HG02642 (cell line): ENCODE measurements at regions not wholly inside any gene's neighbourhood (a gene's known extent, or its start where the extent isn't known, plus 50 kb on each side); places are given as distances from the start of the nearest gene placed in this dataset.

ENCODE experiments used
- ATAC-seq: cut with Tn5 transposase; IDR thresholded peaks from one replicate; pipeline ENCODE4 v1.9.1; 2021; ENCODE audit warnings: mild to moderate bottlenecking; ENCODE audit not compliant: unreplicated experiment, poor library complexity

DNA sequence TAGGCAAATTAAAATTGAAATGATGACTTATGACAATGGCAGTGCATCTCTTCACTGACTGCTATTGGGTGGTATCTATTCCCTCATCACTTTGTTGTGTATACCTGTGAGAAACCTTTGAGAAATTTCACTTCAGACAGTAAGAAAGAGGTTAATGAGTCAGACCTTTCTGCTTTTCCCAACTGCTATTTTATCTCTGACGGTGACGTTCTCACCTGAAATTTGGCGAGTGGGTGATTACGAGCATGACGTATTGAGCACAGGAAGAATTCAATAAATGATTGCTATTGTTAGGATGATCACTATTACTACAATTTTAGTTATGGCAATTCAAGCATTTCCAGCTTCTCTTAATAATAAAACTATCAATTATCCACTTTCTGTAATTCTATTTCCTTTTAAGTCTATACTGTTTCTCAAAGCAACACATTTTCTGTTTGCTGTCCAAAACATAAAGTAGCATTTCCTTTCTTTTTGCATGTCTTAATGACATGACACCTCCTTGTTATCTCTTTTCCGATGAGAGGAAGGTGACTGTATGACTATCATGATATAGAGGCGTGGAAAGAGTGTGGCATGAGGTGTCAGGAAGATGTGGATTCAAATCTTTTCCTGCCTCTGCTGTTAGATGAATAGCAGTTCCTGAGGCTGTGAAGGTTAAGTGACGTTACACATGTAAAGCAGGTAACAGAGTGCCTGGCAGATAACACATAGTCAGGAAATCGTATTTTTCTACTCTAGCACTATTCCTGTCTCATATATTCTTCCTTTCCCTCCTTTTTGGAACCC is 504.9 kb upstream of the SEMA6D start:
- ATAC-seq: no peak

DNA sequence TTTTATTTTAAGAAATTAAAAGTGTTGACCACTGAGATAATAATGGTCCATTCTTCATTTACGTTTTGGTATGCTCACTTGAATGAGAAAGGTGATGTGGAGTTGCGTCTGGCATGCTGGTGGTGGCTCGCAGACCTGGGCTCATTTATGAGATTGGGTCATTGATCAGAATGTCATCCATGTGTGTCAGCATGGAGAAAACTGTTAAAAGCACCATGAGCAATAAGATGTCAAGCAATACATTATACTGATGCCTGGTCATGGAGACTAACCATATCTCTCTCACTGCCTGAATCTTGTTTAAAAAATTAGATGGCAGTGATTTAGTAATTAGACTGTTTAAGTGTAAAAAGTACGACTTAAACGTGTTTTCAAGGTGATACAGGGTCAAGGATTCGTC is 503.4 kb upstream of the SEMA6D start:
- ATAC-seq: no peak

DNA sequence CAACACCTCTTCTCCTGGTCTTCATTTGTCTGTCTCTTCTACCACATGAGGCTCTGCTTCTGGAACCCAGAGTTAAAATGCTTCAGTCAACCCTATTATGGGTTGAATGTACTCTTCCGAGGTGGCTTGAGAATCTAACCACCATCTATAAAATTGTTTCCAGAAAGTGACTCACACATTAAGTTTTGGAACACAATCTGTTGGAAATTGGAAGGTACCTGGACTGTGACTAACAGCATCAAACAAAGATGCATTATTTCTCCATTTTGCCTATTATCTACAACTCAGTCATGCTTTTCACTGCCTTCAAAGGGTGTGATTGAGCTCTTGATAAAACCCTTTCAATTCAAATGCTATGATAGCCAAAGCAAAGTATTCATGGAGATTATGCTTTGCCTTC is 499.0 kb upstream of the SEMA6D start:
- no peak for ATAC-seq

DNA sequence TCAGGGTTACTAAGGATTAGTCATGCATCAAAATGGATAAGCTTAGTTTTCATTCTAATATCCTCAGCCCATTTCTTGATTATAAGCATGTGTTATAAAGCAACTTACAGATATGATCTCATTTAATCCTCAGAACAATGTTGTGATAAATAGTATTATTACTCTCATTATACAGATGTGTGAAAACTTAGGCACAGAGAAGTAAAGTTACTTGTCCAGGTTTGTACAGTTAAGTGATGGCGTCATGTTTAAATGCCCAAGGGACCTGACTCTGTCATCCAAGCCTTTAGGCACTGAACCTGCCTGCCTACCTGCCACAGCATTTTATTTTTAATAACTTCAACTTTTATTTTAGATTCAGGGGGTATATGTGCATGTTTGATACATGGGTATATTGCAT is 472.9 kb upstream of the SEMA6D start:
- no peak for ATAC-seq

DNA sequence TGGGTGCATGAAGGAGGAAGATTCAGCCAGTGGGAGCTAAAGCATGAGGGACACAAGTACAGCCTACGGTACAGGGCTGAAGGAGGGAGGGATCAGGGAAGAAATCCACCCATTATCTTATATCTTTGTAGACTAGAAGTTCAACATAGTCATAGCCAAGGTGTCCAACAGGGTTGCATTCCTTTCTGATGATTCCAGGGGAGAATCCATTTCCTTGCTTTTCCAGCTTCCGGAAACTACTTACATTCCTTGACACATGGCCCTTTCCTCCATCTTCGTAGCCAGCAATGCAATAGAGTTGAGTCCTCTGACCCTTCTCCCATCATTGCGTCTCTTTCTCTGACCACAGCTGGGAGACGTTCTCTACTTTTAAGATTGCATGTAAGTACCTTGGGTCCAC is 471.0 kb upstream of the SEMA6D start:
- ATAC-seq: no peak

DNA sequence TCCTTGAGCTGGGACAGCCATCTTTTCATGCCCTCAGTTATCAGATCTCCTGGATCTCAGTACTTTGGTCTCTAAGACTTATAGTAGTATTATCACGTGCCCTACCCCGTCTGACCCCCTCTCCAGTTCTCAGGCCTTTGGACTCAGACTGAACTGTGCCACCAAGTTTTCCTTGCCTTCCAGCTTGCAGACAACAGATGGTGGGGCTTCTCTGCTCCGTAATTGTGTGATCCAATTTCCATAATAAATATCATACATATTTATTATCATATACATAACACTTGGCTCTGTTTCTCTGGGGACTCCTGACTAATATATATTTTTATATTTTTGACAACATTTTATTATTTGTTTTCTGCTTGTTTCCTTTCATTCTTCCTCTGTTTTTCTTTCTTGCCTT is 458.8 kb upstream of the SEMA6D start:
- ATAC-seq: no peak

DNA sequence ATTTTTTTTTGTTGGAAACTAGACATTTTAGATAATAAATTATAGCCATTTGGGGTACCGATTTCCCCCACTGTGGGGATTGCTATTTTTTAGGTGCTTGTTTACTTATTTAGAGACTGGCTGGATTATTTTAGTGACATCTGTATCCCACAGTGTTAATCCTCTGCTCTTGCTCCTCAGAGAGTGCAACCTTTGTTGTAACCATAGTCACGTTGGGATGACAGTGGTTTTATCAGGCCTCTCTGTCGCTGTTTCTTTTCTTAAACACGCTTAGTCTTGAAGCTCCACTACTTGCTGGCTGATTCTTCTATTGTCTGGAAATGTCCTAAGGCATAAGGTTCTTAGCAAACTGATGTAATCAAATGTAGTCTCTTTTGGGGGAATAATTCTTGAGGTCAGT is 451.6 kb upstream of the SEMA6D start:
- ATAC-seq: no peak

DNA sequence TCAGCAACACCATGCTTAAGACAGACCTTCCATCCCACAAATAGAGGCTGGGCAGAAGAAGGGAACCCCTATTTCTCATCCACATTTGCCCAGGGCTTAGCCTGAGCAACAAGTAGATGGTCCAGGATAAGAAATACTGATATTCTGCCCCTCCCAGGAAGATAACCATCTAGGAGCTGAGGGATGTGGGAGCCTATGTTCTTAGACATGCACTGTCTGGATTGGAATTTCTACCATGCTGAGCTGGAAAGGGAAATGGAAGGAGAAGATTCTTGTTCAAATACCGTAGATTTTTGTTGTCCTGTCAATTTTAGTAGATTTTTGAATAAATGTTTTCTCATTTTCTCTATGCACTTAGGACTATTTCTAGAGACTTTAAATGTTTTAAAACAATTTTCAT is 450.7 kb upstream of the SEMA6D start:
- no peak for ATAC-seq

DNA sequence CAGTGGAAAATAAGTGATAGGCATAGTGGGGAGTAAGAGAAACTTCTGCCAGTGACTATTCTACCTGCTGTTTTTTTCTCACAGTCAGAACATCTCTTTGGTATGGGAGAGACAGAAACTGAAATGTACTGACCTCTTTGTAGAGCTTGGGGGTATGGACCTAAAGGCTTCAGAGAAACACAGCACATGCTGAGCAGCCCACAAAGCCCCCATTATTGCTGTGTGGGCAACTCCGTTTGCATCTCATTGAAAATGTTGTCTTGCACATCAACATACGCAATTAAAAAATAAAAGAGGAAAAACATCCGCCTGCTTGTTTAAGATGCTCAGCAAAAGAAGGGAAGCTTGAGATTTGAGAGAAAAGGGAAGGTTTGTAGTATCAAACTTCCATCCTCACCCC is 443.4 kb upstream of the SEMA6D start:
- no peak for ATAC-seq

DNA sequence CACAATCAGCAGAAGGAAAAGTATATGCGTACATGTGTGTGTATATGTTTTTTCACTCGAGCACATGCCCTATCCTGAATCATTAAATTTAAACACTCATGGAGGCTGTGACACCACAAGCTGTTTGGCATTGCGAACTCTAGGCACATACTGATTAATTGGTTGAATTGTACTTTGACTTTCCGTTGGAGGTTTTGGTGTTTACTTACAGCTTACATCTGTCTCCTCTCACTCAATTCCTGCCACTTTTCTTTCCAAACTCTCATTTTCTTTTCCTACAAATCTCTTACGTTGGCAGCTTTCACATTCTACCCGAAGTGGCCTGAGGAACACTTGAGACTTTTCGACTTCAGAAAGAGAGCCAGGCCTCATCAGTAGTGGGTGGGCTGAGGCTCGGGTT is 434.1 kb upstream of the SEMA6D start:
- ATAC-seq: no peak

DNA sequence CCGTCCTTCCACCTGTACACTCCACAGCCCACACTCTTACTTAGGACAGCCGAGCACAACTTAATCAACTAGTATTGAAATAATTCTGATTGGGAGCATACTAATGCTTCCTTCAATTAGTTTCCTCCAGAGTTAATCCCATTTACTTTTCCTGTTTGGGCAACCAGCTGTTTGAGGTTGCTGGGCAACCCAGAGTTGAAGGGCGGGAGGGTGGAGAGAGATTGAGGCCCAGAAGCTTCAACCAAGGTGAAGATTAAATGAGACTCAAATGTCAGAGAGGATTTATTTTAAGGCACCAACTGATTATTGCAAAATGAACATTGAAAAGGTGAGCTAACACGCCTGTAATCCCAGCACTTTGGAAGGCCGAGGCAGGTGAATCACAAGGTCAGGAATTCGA is 428.5 kb upstream of the SEMA6D start:
- no peak for ATAC-seq

DNA sequence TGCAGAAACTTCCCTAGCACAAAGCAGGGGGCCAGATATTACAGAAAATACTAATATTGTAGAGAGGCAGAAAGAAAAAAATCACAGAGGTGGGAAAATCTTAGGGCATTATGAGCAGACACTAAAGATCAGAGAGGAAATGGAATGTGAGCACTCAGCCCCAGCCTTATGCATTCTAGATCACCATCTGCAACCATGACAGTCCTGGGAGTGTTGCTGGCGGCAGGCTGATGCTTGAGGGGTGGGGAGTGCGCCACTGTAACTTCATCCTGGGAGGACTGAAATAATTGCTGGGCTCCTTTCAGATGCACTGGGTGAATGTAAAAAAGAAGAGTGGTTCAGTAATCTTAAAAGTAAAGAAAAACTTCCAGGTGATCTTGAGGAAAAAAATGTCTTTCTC is 427.6 kb upstream of the SEMA6D start:
- no peak for ATAC-seq

DNA sequence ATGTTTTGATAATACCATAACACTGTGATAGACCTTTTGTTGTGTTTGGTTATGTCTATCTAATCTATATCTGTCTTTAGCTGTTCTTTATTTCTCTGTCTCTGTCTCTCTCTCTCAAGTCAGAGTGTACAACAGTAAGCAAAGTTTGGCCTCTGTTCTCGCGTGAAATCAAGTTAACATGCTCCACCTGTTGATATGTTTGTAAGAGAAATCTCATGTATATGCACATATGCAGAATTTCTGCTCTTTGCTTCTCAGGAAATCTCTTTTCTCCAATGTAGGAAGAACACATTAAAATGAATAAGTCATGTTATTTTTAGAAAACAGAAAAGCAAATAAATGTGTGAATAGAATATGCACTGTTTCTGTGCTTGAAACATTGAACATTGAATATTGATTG is 425.5 kb upstream of the SEMA6D start:
- ATAC-seq: no peak

DNA sequence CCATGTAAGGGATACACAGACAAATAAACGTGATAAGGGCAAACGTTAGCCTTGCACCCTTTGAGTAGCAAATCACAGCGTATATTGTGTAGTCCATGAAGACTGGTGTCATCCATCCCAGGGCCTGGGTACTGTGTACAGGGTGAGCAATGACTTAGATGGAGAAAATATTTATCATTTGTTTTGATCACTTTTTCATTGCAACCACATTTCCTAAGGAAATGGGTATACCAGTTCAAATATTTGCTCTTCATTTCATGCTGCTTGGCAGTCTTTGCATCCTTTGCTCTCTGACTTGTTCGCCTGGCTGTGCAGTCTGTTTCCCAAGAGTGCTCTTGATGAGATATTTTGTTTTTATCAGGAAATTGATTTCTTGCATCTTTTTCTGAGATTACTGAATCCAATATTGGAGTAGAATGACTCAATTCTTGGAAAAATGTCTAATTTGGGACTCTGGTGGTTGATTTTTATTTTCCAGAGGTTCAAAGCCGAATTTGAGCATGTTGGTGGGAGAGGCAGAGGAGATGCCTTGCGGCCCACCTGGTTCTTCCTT is 424.6 kb upstream of the SEMA6D start:
- no peak for ATAC-seq

DNA sequence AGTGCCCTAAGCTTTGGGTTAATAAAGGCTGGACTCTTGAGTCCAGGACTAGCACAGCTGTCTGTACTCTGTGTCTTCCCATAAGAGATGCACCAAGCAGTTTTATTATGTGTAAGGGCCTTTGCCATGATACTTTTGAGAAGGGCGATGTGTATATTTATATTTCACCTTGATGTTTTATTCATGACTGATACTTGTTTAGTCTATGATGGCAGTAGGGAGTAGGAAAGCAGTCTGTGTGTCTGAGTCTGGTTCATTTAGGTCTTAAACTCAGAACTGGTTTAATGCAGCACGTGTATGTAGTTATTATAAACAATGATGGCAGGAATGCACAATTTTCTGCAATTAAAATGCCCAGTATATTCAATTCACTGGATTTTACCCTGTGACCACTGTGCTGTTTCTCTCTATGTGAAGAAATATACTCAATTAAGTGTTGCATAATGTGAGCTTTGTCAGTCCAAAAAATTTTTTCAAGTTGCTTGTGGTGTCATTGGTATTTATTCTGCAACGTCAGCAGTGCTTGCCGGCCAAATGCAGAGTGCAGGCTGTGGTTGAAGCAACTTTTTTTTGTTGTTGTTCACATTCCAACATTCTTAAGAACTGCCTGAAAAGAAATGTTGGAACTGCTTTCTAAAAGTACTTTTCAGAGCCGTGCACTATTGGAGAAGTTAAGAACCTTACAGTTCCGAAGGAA is 423.7 kb upstream of the SEMA6D start:
- ATAC-seq: no peak

DNA sequence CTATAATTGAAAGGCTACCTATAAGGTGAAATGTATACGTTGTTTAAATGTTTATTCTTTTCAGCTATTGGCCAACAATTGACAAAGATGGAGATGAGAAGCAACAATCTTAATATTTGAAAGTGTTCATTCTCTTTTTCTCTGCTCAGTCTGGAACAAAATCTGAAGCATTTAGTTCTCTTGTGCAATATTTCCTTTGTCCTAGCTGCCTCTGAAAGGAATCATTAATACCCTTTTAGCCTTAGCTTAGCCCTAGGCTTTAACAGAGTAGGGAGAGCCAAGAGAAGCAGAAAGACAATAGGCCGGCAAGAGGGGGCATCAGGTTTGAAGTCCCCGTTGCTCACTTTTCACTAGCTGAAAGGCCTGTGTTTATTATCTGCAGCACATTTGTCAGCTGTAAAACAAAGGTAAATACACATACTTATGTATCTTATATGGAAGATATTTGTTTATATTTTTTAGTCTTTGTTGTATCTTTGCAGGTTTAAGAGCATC is 422.5 kb upstream of the SEMA6D start:
- no peak for ATAC-seq

DNA sequence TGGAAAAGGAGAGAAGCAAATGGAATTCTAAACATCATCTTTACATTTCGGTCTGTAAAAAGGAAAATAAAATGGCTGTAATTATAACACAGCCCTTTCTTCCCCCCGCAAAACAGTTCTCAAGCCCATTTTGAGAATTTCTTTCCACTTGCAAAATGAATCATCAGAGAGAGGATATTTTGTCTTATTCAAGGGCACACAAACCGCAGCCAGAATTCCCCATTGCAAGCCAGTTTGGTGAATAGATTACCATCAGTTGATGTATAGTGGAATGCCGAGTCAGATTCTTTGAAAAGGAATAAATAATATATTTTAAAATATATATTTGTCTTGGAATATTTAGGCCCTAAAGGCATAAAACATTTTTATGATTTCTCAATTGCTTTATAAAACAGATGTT is 420.4 kb upstream of the SEMA6D start:
- no peak for ATAC-seq

DNA sequence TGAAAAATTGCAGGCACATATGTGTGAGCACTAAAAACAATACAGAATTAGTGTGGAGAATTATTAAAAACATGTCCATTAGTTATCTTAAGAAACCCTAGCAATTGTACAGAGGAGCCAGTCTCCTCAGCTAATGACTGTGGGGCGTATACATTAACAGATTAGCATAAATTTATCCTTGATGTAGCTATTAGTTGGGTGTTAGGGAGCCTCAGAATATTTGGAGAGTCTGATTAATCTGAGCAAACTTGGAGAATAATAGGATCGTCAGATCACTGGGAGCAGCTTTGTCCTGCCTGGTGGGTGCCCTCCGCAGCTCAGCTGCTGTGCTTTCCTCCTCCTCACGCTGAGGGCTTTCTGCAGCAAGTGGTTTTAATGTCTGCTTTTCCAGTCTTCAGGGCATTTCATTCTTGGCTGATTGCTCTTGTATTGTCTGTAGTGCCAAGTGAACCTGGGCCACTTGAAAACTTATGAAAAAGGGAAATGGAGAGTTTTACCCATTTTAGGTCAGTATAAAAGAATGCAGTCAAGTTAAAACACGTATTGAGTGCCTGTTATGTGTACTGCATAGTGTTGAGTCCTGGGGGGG is 417.4 kb upstream of the SEMA6D start:
- ATAC-seq: no peak

DNA sequence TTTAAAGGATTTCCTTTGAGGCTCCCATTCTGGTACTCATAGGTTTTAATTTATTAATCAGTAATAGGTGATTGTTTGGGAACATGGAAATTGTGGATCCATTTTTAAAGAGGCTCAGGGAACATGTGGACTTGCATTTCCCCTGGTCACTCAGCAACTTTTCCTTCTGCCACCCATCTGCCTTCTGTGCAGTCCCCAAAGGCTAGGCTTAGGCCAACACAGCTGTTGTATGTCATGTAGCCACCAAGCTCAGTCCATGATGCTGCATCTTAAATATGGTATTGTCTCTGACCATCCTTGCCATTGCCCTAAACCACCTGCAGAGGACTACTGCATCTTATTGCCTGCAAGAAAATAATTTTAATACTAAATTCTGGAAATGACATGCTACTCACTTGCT is 416.7 kb upstream of the SEMA6D start:
- no peak for ATAC-seq

DNA sequence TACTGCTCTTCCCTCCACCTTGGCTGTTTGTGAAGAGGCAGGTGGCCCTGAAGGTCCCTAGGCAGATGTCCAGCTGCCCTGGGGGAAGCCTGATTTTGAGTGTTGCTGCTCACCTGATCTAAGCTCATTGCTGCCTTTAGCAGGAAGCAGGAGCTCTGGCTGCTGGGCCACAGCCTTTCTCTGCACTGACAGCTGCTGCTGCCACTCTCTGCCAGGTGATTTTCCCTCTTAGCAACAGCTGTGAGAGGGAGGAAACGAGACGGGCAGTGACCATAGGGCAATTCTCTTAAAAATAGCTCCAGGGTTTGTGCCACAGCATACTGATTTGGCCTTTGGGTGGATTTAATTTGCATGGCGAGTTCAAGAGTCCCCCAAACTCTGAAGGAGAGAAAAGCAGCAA is 415.8 kb upstream of the SEMA6D start:
- no peak for ATAC-seq

DNA sequence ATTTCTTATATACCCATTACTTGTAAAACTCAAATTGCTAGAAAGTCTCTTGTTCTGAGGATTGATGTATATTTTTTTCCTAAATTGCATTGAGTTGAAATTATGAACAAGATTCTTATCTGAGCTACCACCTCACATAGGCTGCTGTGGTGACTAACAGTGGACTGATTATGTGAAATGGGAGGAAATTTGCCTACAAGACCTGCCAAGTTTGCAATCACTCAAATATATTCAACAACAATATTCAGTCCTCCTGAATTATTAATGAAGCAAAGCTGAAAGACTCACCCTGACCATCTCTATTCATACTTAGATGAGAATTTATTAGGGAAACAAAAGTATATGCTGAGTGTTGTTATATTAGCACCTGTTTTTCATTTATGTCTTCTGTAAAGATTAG is 412.6 kb upstream of the SEMA6D start:
- no peak for ATAC-seq
